Fibroblast of skin of abdomen (primary cell): ENCODE measurements at regions not wholly inside any gene's neighbourhood (a gene's known extent, or its start where the extent isn't known, plus 50 kb on each side); places are given as distances from the start of the nearest gene placed in this dataset.
"Not testable (repeated sequence)": the region's sequence is repeated elsewhere in the genome, so short reads cannot be mapped to it uniquely, and the experiment has no call there.

Source experiments
- DNase-seq: peaks from one replicate; pipeline ENCODE4 v3.0.0-alpha.2; 2013

GRCh38 chr9:74361508-74361907, 135.6 kb upstream of the RORB start:
- DNase-seq, result no peak

GRCh38 chr9:74362423-74362822, 134.7 kb upstream of the RORB start:
- no peak for DNase-seq

- DNase-seq, result no peak
Observed at GRCh38 chr9:74366111-74366510, 131.0 kb upstream of the RORB start.

GRCh38 chr9:74369844-74370243, 127.3 kb upstream of the RORB start:
- no peak for DNase-seq

GRCh38 chr9:74373348-74373747, 123.8 kb upstream of the RORB start:
- DNase-seq, result no peak

- DNase-seq, result no peak
Observed at GRCh38 chr9:74379718-74380117, 117.4 kb upstream of the RORB start.

GRCh38 chr9:74391816-74392215, 105.3 kb upstream of the RORB start:
- DNase-seq, result no peak

- no peak for DNase-seq
Observed at GRCh38 chr9:74403581-74403980, 93.6 kb upstream of the RORB start.

GRCh38 chr9:74404620-74405019, 92.5 kb upstream of the RORB start:
- no peak for DNase-seq

GRCh38 chr9:74407166-74407565, 90.0 kb upstream of the RORB start:
- DNase-seq, result no peak

GRCh38 chr9:74412236-74412979, 84.7 kb upstream of the RORB start:
- no peak for DNase-seq

GRCh38 chr9:74413876-74414275, 83.3 kb upstream of the RORB start:
- no peak for DNase-seq

GRCh38 chr9:74414325-74414724, 82.8 kb upstream of the RORB start:
- no peak for DNase-seq

- no peak for DNase-seq
Observed at GRCh38 chr9:74415995-74416394, 81.1 kb upstream of the RORB start.

- not testable (repeated sequence) for DNase-seq
Observed at GRCh38 chr9:74424488-74424887, 72.6 kb upstream of the RORB start.

GRCh38 chr9:74431467-74431866, 65.7 kb upstream of the RORB start:
- no peak for DNase-seq

- DNase-seq, result peak; percentile 23
Observed at GRCh38 chr9:74443036-74443750, 53.9 kb upstream of the RORB start.

- peak; percentile 7 for DNase-seq
Observed at GRCh38 chr9:74444369-74444768, 52.8 kb upstream of the RORB start.
